ENCODE measurements at regions not wholly inside any gene's neighbourhood (a gene's known extent, or its start where the extent isn't known, plus 50 kb on each side); places are given as distances from the start of the nearest gene placed in this dataset.

DNA sequence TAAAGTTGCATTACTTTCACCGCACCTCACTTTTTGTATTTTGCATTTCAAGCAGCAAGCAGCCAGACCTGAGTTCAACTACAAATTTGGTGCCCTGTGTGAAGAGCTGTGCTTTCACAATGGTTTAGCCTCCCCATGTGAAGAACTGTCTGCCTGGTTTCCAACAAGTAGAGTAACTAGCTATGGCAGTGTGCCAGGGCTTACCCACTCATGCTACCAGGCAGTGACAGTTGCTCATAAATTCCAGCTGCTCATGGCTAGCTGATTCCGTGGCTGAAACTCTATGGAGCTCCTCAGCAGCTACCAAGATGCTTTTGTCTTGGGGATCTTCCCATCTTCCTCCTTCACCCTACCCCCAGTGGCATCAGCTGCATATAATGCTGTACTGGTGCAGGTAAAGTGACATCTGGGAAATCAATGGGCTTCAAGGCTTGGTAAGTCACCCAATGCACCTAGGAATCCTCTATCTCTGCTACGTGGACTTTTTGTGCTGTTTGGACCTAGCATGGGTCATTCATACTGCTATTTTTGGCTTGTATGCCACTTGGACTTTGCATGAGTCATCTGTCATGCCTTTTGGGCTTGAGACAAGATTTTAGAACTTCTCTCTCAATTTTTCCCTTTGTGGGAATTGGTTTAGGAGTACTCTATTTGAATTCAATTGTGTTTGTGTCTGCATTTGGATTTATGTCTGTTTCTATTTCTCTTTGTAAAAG lies 176.5 kb upstream of the GJE1 start:
- no peak for DNase-seq
- 54 to 62% (median 57%) methylated on average over 3 of the region's 3 CpGs for WGBS, 4 donors
- Histone ChIP-seq H3K4me1 (replicated peaks in 1 of 2) (no peaks in the 10 kb centered on the region), H3K27ac (no peak overlapping the region), H3K4me3 (no peak overlapping the region), H3K36me3 (replicated peaks in 1 of 2) (no peaks in the 10 kb centered on the region), H3K9me3 (replicated peaks in 1 of 3) (no peaks in the 10 kb centered on the region), H3K27me3 (no peaks in the 10 kb centered on the region)
- no peak for TF ChIP-seq POLR2A (IDR thresholded peaks at IDR 0.05)
- TF ChIP-seq, protein P1, sequence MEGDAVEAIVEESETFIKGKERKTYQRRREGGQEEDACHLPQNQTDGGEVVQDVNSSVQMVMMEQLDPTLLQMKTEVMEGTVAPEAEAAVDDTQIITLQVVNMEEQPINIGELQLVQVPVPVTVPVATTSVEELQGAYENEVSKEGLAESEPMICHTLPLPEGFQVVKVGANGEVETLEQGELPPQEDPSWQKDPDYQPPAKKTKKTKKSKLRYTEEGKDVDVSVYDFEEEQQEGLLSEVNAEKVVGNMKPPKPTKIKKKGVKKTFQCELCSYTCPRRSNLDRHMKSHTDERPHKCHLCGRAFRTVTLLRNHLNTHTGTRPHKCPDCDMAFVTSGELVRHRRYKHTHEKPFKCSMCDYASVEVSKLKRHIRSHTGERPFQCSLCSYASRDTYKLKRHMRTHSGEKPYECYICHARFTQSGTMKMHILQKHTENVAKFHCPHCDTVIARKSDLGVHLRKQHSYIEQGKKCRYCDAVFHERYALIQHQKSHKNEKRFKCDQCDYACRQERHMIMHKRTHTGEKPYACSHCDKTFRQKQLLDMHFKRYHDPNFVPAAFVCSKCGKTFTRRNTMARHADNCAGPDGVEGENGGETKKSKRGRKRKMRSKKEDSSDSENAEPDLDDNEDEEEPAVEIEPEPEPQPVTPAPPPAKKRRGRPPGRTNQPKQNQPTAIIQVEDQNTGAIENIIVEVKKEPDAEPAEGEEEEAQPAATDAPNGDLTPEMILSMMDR (IDR thresholded peaks at IDR 0.05), result no peak
- intact Hi-C loops (cut with DNase I), result no loop called here

DNA sequence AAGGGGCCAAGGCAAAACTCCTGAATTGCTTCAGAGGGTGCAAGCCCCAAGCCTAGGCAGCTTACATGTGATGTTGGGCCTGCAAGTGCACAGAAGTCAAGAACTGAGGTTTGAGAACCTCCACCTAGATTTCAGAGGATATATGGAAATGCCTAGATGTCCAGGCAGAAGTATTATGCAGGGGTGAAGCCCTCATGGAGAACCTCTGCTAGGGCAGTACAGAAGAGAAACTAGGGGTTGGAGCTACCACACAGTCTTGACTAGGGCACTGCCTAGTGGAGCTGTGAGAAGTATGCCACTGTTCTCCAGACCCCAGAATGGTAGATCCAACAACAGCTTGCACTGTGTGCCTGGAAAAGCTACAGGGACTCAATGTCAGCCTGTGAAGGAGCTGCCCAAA lies 179.7 kb upstream of the GJE1 start:
- TF ChIP-seq POLR2A (IDR thresholded peaks at IDR 0.05), result no peak
- TF ChIP-seq, protein P1 (IDR thresholded peaks at IDR 0.05), result no peak
- intact Hi-C loops (cut with DNase I), result no loop called here
- no peaks in the 10 kb centered on the region for H3K36me3 ChIP-seq (replicated peaks in 1 of 2)
- no peaks in the 10 kb centered on the region for H3K4me1 ChIP-seq (replicated peaks in 1 of 2)
- no peak overlapping the region for H3K4me3 ChIP-seq
- no peaks in the 10 kb centered on the region for H3K27me3 ChIP-seq
- H3K9me3 ChIP-seq (replicated peaks in 1 of 3), result no peaks in the 10 kb centered on the region
- no peak overlapping the region for H3K27ac ChIP-seq
- DNase-seq, result no peak

DNA sequence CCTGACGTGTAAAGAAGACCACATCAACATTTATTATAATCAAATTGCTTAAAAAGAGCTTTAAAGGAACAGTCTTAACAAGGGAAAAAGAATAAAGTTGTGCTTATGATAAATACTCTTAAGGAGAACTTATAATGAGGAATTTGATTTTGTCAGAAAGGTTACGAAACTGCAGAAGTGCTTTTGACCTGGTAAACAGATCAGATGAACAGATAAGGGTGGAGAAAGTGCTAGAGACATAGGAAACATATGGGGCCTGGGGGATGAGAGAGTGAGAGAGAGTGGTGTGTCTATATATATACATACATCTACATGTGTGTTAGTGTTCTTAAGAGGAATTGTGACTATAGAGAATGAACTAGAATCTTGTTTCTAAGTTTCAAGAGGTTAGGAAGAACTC lies 186.2 kb upstream of the GJE1 start:
- no peak for DNase-seq
- Histone ChIP-seq H3K9me3 (replicated peaks in 1 of 3) (peaks cover 0 to 6% (median 0%) of the 10 kb centered on the region in 3 donors), H3K4me3 (no peak overlapping the region), H3K36me3 (replicated peaks in 1 of 2) (no peaks in the 10 kb centered on the region), H3K27me3 (no peaks in the 10 kb centered on the region), H3K4me1 (replicated peaks in 1 of 2) (no peaks in the 10 kb centered on the region), H3K27ac (no peak overlapping the region)
- TF ChIP-seq, protein P1 (IDR thresholded peaks at IDR 0.05), result no peak
- TF ChIP-seq POLR2A (IDR thresholded peaks at IDR 0.05), result no peak
- intact Hi-C loops (cut with DNase I), result no loop called here
- 15 to 41% (median 32%) methylated on average over 2 of the region's 2 CpGs for WGBS, 4 donors

- 73 to 93% (median 74%) methylated on average over 1 of the region's 1 CpG for WGBS, 4 donors
- Histone ChIP-seq H3K36me3 (replicated peaks in 1 of 2) (no peaks in the 10 kb centered on the region), H3K27me3 (no peaks in the 10 kb centered on the region), H3K27ac (no peak overlapping the region), H3K4me1 (replicated peaks in 1 of 2) (no peaks in the 10 kb centered on the region), H3K9me3 (replicated peaks in 1 of 3) (no peaks in the 10 kb centered on the region), H3K4me3 (no peak overlapping the region)
- intact Hi-C loops (cut with DNase I), result no loop called here
- TF ChIP-seq, protein P1 (IDR thresholded peaks at IDR 0.05), result no peak
- TF ChIP-seq POLR2A (IDR thresholded peaks at IDR 0.05), result no peak
- DNase-seq, result no peak
Measured at GRCh38 chr6:141938664-141939063, 194.1 kb upstream of the GJE1 start.
